Nephron progenitor cell (in vitro differentiated cells): ENCODE measurements at regions not wholly inside any gene's neighbourhood (a gene's known extent, or its start where the extent isn't known, plus 50 kb on each side); places are given as distances from the start of the nearest gene placed in this dataset.

Experiments used
- DNase-seq: peaks from one replicate; pipeline ENCODE4 v3.0.0; 2021
- H3K27ac Mint-ChIP-seq: 2 replicates; pipeline ENCODE4 v1.8.0; 2021; ENCODE audit warnings: mild to moderate bottlenecking, moderate library complexity, mixed read lengths
- H3K27me3 Mint-ChIP-seq: 2 replicates; pipeline ENCODE4 v1.8.0; 2021; ENCODE audit warnings: mild to moderate bottlenecking, low read depth, mixed read lengths; ENCODE audit not compliant: poor library complexity
- H3K36me3 Mint-ChIP-seq: 2 replicates; pipeline ENCODE4 v1.8.0; 2021; ENCODE audit warnings: low read depth, mixed read lengths
- H3K4me1 Mint-ChIP-seq: 2 replicates; pipeline ENCODE4 v1.8.0; 2021; ENCODE audit warnings: mixed read lengths
- H3K4me3 Mint-ChIP-seq: 2 replicates; pipeline ENCODE4 v1.8.0; 2021; ENCODE audit warnings: mild to moderate bottlenecking, moderate library complexity, mixed read lengths
- H3K9me3 Mint-ChIP-seq: 2 replicates; pipeline ENCODE4 v1.8.0; 2021; ENCODE audit warnings: mild to moderate bottlenecking, moderate library complexity, mixed read lengths
- TF ChIP-seq, protein P1 (sequence below): fragments of 200-600 bp; sonication (generic); IDR thresholded peaks from 2 replicates; pipeline ENCODE4 v1.5.0; 2021; ENCODE audit warnings: antibody characterized with exemption

DNA sequence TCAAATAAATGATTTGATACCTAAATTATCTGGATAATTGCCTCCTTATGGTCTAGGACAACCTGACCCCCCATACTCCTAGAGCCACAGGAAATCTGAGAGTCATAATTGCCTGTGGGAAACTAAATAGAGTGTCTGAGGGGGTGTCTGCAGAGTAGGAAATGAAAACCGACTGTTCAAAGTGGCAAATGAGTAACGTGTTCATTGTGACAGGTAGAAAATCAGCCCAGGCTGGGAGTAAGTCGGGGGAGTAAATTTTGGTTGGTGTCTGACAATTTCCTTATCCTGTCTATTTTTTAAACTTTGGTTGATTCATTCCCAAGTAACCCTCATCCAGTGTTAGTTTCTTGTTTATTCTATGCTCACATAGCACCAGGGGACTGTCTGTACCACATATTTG, 51.6 kb upstream of the HOXC13 start:
- no peak overlapping the region for H3K27ac Mint-ChIP-seq
- no peaks in the 10 kb centered on the region for H3K4me1 Mint-ChIP-seq
- DNase-seq: no peak
- no peaks in the 10 kb centered on the region for H3K9me3 Mint-ChIP-seq
- TF ChIP-seq, protein P1, sequence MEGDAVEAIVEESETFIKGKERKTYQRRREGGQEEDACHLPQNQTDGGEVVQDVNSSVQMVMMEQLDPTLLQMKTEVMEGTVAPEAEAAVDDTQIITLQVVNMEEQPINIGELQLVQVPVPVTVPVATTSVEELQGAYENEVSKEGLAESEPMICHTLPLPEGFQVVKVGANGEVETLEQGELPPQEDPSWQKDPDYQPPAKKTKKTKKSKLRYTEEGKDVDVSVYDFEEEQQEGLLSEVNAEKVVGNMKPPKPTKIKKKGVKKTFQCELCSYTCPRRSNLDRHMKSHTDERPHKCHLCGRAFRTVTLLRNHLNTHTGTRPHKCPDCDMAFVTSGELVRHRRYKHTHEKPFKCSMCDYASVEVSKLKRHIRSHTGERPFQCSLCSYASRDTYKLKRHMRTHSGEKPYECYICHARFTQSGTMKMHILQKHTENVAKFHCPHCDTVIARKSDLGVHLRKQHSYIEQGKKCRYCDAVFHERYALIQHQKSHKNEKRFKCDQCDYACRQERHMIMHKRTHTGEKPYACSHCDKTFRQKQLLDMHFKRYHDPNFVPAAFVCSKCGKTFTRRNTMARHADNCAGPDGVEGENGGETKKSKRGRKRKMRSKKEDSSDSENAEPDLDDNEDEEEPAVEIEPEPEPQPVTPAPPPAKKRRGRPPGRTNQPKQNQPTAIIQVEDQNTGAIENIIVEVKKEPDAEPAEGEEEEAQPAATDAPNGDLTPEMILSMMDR: no peak
- H3K36me3 Mint-ChIP-seq: no peaks in the 10 kb centered on the region
- peaks cover 75% of the 10 kb centered on the region for H3K27me3 Mint-ChIP-seq
- H3K4me3 Mint-ChIP-seq: no peak overlapping the region

DNA sequence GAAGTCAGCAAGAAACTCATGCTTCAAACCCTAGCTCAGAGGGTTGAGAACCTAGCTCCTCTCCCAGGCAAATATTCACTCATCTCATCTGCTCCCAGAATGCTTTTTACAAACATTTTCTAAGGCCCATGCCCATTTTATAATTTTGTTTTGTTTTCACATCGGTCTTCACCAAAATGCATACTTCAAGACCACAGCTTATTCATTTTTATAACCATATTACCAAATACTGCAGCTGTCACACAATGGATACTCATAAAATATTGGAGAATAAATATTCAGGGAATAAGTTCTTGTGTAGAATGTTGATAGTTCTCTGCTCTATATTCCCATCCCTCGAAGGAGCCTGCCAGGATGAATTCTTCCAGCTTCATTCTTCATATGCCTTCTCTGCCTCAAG, 50.8 kb upstream of the HOXC13 start:
- H3K9me3 Mint-ChIP-seq: no peaks in the 10 kb centered on the region
- H3K4me3 Mint-ChIP-seq: no peak overlapping the region
- peaks cover 79% of the 10 kb centered on the region for H3K27me3 Mint-ChIP-seq
- no peaks in the 10 kb centered on the region for H3K36me3 Mint-ChIP-seq
- DNase-seq: no peak
- H3K27ac Mint-ChIP-seq: no peak overlapping the region
- no peaks in the 10 kb centered on the region for H3K4me1 Mint-ChIP-seq
- TF ChIP-seq, protein P1: no peak
